Fibroblast of villous mesenchyme (primary cell): ENCODE measurements at regions not wholly inside any gene's neighbourhood (a gene's known extent, or its start where the extent isn't known, plus 50 kb on each side); places are given as distances from the start of the nearest gene placed in this dataset.

Experiments used
- DNase-seq: peaks from one replicate; pipeline ENCODE4 v3.0.0-alpha.2; 2010; ENCODE audit warnings: low read depth
- H3K4me3 ChIP-seq: 2 replicates; pipeline ENCODE4 v1.5.1; 2011; ENCODE audit warnings: low read depth, mild to moderate bottlenecking, low read length
- TF ChIP-seq, protein P1 (sequence below): IDR thresholded peaks from 2 replicates; pipeline ENCODE4 v1.5.1; 2012; ENCODE audit warnings: low read depth, mild to moderate bottlenecking, low read length; ENCODE audit not compliant: insufficient read depth

DNA sequence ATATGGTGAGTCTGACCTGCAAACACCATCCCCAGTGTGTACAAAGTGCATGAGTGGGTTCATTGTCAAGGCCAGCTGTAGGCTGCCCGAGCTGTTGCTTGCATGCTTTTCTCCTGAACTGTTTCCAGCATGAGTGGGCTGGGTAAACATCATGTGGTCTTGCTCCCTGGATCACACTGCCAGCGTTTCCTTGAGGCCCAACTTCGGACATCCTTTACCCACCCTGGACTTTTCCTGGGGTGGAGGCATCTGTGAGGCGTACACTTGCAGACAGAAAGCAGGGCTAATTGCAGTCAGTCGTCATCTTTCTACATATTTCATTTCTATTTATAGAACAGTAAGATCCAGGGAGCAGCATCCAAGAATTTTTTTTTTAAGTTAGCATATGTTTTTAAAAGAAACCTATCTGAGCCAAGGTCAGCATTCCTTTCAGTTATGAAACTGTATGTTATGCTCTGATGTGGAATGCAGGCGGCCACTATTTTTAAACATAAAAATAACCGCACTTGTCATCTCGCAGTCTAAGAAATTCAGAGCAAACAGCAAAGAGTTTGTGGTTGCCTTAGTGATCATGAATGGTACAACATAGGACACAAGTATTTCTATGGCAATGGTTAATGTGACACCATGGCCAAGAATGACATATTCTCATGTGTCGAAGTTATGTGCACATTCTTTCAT, 106.5 kb upstream of the DMRT1 start:
- peak; percentile 97 for DNase-seq
- H3K4me3 ChIP-seq = no peak overlapping the region
- TF ChIP-seq, protein P1, sequence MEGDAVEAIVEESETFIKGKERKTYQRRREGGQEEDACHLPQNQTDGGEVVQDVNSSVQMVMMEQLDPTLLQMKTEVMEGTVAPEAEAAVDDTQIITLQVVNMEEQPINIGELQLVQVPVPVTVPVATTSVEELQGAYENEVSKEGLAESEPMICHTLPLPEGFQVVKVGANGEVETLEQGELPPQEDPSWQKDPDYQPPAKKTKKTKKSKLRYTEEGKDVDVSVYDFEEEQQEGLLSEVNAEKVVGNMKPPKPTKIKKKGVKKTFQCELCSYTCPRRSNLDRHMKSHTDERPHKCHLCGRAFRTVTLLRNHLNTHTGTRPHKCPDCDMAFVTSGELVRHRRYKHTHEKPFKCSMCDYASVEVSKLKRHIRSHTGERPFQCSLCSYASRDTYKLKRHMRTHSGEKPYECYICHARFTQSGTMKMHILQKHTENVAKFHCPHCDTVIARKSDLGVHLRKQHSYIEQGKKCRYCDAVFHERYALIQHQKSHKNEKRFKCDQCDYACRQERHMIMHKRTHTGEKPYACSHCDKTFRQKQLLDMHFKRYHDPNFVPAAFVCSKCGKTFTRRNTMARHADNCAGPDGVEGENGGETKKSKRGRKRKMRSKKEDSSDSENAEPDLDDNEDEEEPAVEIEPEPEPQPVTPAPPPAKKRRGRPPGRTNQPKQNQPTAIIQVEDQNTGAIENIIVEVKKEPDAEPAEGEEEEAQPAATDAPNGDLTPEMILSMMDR = no peak

DNA sequence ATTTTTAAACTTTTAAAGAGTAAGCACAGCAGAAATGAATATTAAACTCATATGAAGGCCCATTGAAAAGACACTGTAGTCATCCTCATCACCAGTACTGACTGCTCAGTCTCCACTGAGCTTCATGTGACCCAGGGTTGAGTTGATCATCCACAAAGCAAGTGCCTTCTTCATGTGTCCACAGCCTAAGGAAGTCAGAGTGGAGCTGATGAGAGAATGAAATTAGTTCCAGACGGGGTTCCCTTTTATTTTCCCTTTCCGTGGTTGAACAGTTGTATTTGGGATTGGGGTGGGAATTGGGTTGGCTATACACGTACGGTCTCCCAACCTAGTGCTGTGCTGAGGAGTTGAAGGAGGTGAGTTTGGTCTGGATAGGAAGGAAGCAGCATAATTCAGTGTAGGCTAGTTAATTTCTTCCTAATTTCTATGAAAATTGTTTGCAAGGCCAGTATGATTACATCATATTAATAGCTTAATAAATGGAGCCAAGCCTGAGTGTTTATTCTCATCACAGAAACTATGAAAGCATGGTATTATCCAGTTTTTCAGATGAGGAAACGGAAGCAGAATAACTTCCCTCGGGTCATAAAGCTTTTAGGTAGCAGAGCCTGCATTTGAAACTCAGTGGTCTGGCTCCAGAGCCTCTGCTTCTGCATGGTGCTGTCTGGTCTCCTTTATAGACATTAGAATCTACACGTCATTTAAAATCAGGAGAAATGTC, 103.9 kb upstream of the DMRT1 start:
- TF ChIP-seq, protein P1 = no peak
- DNase-seq = no peak

DNA sequence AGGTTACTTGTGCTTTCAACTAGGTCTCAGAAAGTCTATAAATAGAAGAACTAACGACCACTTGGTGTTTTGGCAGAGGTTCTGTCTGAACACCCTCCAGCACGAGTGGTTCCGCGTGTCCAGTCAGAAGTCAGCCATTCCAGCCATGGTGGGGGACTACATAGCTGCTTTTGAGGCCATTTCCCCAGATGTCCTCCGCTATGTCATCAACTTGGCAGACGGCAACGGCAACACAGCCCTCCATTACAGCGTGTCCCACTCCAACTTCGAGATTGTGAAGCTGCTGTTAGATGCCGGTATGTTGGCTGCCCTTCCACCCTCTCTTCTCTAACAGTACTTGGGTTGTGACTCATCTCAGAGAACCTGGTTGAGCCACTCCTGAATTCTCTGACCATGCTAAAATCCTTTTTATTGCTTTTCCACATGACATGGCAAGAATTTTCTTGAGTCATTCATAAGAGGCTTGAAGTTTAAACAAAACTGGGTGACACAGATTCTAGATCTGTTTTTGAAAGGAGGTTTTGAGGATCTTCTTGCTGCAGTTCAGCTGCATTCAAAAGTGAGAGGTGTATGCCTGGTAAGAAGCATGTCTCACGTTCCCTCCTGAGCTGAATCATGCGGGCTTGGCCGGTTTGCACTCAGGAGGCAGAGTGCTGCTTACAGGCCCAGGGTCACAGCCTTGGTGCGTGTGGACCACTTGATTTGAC, 103.1 kb upstream of the DMRT1 start:
- H3K4me3 ChIP-seq = no peak overlapping the region
- DNase-seq = peak; percentile 95
- TF ChIP-seq, protein P1 = no peak

More for the DNA sequence above, 103.9 kb upstream of the DMRT1 start:
- no peak overlapping the region for H3K4me3 ChIP-seq

DNA sequence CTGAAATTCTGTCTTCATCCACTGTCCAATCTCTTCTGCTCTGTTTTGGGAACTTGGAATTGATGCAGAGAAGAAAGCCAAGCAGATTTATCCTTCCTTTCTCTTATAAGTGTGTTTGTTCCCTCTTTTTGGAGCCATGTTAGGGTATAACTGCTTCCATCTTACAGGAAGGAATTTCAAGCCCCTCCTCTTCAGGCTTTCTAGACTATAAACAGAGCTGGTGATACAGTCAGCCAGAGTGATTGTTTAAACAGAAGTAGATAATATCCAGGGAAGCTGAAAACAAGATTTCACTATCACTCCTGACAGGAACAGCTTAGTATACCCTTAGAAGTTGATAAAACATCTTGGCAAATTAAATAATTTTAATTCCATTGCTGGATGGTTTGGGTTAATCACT, 102.1 kb upstream of the DMRT1 start:
- no peak overlapping the region for H3K4me3 ChIP-seq
- DNase-seq = peak; percentile 34
- TF ChIP-seq, protein P1 = no peak

DNA sequence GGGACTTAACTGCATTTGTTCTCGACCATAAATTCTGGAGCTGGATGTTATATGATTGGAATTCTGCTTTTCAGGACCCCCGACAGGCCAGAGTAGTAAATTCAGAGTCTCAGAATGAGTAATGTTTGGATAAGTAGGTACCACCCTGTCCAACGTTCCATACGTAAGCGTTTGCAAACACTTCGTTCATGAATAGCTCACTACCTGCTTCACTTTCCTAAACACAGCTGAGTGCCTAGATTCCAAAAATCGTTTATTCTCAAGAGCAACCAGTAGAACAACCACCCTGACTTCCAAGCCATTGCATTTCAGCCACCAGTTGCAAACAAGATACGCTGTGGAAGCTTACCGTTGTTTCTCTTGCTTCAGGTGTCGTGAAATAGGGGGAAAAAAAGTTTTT, 101.3 kb upstream of the DMRT1 start:
- no peak overlapping the region for H3K4me3 ChIP-seq
- TF ChIP-seq, protein P1 = no peak
- DNase-seq = no peak

DNA sequence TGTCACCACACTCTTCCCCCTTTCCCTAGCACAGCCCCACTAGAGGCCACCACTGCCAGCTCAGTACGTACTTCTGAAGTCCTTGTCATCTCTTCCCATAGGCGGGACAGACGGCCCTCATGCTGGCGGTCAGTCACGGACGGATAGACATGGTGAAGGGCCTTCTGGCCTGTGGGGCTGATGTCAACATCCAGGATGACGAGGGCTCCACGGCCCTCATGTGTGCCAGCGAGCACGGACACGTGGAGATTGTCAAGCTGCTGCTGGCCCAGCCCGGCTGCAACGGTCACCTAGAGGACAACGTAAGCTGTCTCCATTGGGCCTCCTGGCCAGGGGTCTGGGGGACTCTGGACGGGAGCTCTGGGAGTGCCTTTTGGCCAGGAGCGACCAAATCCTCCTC, 99.4 kb upstream of the DMRT1 start:
- TF ChIP-seq, protein P1 = no peak
- no peak overlapping the region for H3K4me3 ChIP-seq

More for the DNA sequence above, 99.4 kb upstream of the DMRT1 start:
- DNase-seq = no peak
